Prostate gland (tissue), 2 donors: ENCODE measurements at regions not wholly inside any gene's neighbourhood (a gene's known extent, or its start where the extent isn't known, plus 50 kb on each side); places are given as distances from the start of the nearest gene placed in this dataset.

ENCODE experiments used
- CTCF ChIP-seq, 4 experiments: fragments of 200-600 bp in 2 of 4; fragments of 450-650 bp in 2 of 4; sonication (generic) in 2 of 4; IDR thresholded peaks; 1 replicate in 3 of 4; 2 replicates in 1 of 4; pipeline ENCODE4 v1.5.1; 2016 to 2019; ENCODE audit warnings: antibody characterized with exemption in 4 of 4, mild to moderate bottlenecking in 2 of 4, moderate library complexity in 2 of 4
- POLR2A ChIP-seq: fragments of 450-650 bp; IDR thresholded peaks from one replicate; pipeline ENCODE4 v1.6.1; 2016; ENCODE audit warnings: antibody characterized with exemption, mild to moderate bottlenecking
- POLR2AphosphoS5 ChIP-seq: sonication (generic); formaldehyde crosslinking; IDR thresholded peaks from one replicate; pipeline ENCODE4 v1.6.1; 2017; ENCODE audit warnings: antibody characterized with exemption

DNA sequence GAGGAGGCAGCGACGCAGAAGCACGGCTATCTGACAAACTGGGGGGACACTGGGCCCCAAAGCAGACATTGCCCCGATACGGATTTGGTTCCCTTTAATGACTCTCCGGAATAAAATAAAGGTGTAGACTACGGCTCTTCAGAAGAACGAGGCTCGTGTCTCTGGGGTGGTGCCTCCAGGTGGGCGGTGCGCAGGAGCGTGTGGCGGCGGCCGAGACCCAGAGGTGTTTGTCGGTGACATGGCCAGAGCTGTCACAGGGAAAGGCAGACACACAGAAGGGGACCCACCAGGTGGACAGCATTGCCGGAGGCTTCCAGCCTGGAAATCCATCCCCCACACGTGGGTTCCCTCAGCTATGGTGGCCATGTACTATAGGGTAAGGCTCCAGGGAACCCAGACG lies 366.0 kb downstream of the BRD1 start:
- TF ChIP-seq CTCF (IDR thresholded peaks at IDR 0.05): no peak
- no peak for TF ChIP-seq POLR2A
- no peak for TF ChIP-seq POLR2AphosphoS5
